ENCODE measurements at regions not wholly inside any gene's neighbourhood (a gene's known extent, or its start where the extent isn't known, plus 50 kb on each side); places are given as distances from the start of the nearest gene placed in this dataset.

DNA sequence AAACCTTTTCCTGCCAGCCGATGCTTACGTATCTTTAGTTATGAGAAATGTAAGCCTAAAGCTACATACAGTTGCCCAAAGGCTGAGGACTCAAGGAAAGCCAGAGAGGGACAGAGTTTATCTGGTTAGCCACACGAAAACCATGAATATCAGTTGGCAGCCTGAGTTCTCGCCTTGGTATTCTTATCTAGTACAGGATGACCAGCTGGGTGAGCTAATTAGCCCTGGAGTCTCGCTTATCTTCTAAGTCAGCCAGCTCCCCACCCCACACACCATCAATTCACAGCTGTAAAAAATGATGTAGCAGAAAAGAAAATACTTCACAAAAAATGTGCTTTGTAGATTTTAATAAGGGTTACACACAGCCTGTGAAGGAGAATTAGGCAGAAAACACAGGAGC is 617.5 kb upstream of the SOX11 start:
- Histone ChIP-seq H3K27me3 (ENCODE audit: insufficient read depth, low read depth) (no peaks in the 10 kb centered on the region), H4K20me1 (ENCODE audit: insufficient read depth) (no peaks in the 10 kb centered on the region), H3K27ac (no peak overlapping the region), H3K9me3 (ENCODE audit: insufficient read depth, low read depth) (peaks cover 5% of the 10 kb centered on the region; the same call in 1 of the 2 replicates), H3K9me2 (ENCODE audit: insufficient read depth) (0 out of 2 replicates have a peak, but pooled peaks cover 4% of the 10 kb centered on the region), H3K4me3 (no peak overlapping the region), H3K36me3 (ENCODE audit: low read depth) (no peaks in the 10 kb centered on the region), H3K4me2 (no peak overlapping the region), H2AFZ (no peak overlapping the region), H3K4me1 (replicated peaks; ENCODE audit: insufficient read depth) (no peaks in the 10 kb centered on the region), H3K79me2 (ENCODE audit: low read depth) (no peaks in the 10 kb centered on the region), H3F3A (ENCODE audit: insufficient read depth, low read depth) (no peaks in the 10 kb centered on the region)
- ChIA-PET CTCF (no interaction called here), POLR2A (ENCODE audit: unreplicated experiment) (no interaction called here)
- DNase-seq, result no peak
- no TSS peak for BruUV-seq (replicated peaks)
- intact Hi-C loops (cut with micrococcal nuclease; ENCODE audit: unreplicated experiment), result no loop called here
- no peak for TF ChIP-seq EZH2 (IDR thresholded peaks at IDR 0.05; ENCODE audit: low read depth)
- TF ChIP-seq, protein P1, sequence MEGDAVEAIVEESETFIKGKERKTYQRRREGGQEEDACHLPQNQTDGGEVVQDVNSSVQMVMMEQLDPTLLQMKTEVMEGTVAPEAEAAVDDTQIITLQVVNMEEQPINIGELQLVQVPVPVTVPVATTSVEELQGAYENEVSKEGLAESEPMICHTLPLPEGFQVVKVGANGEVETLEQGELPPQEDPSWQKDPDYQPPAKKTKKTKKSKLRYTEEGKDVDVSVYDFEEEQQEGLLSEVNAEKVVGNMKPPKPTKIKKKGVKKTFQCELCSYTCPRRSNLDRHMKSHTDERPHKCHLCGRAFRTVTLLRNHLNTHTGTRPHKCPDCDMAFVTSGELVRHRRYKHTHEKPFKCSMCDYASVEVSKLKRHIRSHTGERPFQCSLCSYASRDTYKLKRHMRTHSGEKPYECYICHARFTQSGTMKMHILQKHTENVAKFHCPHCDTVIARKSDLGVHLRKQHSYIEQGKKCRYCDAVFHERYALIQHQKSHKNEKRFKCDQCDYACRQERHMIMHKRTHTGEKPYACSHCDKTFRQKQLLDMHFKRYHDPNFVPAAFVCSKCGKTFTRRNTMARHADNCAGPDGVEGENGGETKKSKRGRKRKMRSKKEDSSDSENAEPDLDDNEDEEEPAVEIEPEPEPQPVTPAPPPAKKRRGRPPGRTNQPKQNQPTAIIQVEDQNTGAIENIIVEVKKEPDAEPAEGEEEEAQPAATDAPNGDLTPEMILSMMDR (conservative IDR thresholded peaks at IDR 0.05), result no peak

DNA sequence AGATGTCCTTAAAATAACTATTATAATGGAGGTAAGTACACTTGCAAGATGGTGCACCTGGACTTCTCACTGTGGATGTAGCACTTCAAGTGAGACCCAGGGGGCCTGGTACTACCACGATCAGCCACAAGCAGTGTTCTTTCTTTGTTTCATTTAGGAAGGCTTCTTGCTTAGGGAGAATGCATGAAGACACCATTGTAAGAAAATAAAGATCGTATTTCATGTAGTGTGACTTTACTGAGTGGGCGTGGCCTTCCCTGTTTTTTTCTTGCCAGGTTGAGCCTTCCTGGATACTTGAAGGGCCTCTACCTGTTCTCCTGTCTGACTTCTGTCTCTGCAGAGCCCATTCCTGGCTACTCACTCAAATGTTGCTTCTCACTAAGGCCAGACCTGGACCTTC is 615.6 kb upstream of the SOX11 start:
- H3K27ac ChIP-seq, result no peak overlapping the region
- no peaks in the 10 kb centered on the region for H4K20me1 ChIP-seq (ENCODE audit: insufficient read depth)
- BruUV-seq (replicated peaks), result no TSS peak
- H3K36me3 ChIP-seq (ENCODE audit: low read depth), result no peaks in the 10 kb centered on the region
- H2AFZ ChIP-seq, result no peak overlapping the region
- peaks cover 5% of the 10 kb centered on the region; the same call in 1 of the 2 replicates for H3K9me3 ChIP-seq (ENCODE audit: insufficient read depth, low read depth)
- CTCF ChIA-PET, result no interaction called here
- H3K4me2 ChIP-seq, result no peak overlapping the region
- TF ChIP-seq, protein P1 (conservative IDR thresholded peaks at IDR 0.05), result no peak
- TF ChIP-seq EZH2 (IDR thresholded peaks at IDR 0.05; ENCODE audit: low read depth), result no peak
- no peak for DNase-seq
- no peaks in the 10 kb centered on the region for H3K9me2 ChIP-seq (ENCODE audit: insufficient read depth)
- intact Hi-C loops (cut with micrococcal nuclease; ENCODE audit: unreplicated experiment), result no loop called here
- H3K27me3 ChIP-seq (ENCODE audit: insufficient read depth, low read depth), result no peaks in the 10 kb centered on the region
- H3K4me1 ChIP-seq (replicated peaks; ENCODE audit: insufficient read depth), result no peaks in the 10 kb centered on the region
- no peaks in the 10 kb centered on the region for H3K79me2 ChIP-seq (ENCODE audit: low read depth)
- no peaks in the 10 kb centered on the region for H3F3A ChIP-seq (ENCODE audit: insufficient read depth, low read depth)
- no peak overlapping the region for H3K4me3 ChIP-seq
- POLR2A ChIA-PET (ENCODE audit: unreplicated experiment), result no interaction called here

DNA sequence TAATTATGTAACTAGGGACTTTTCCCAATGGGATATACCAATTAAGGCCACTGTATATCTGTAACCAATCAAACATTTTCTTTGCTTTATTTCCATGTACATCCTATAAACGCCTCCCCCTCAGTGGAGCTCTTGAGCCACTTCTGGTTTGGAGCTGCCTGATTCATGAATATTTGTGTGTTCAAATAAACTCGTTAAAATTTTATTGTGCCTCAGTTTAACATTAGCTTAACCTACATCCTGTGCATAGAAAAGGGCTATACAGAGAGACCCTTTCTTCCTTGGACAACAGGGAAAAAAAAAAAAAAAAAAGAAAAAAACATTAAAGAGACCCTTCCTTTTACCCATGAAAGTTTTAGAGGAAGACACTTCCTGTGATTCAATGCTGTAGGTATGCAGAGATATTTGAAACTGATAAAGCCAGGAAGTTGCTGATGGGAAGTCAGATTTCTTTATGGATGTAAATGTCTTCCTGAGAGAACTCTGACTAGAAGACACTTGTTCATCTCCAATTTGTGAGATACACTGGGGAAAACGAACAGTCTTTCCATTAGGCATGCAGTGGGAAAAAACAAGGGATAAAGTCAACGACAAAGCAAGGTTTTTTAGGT is 614.6 kb upstream of the SOX11 start:
- intact Hi-C loops (cut with micrococcal nuclease; ENCODE audit: unreplicated experiment), result no loop called here

More for the DNA sequence above, 614.6 kb upstream of the SOX11 start:
- no peaks in the 10 kb centered on the region for H3K79me2 ChIP-seq (ENCODE audit: low read depth)
- TF ChIP-seq, protein P1 (conservative IDR thresholded peaks at IDR 0.05), result no peak
- no peak for TF ChIP-seq EZH2 (IDR thresholded peaks at IDR 0.05; ENCODE audit: low read depth)
- H3K9me2 ChIP-seq (ENCODE audit: insufficient read depth), result no peaks in the 10 kb centered on the region
- no peaks in the 10 kb centered on the region for H3K4me1 ChIP-seq (replicated peaks; ENCODE audit: insufficient read depth)
- no peaks in the 10 kb centered on the region for H3K36me3 ChIP-seq (ENCODE audit: low read depth)
- no TSS peak for BruUV-seq (replicated peaks)
- POLR2A ChIA-PET (ENCODE audit: unreplicated experiment), result no interaction called here
- no peaks in the 10 kb centered on the region for H3F3A ChIP-seq (ENCODE audit: insufficient read depth, low read depth)
- DNase-seq, result no peak
- no peak overlapping the region for H3K27ac ChIP-seq
- H3K9me3 ChIP-seq (ENCODE audit: insufficient read depth, low read depth), result peaks cover 5% of the 10 kb centered on the region; the same call in 1 of the 2 replicates
- no peaks in the 10 kb centered on the region for H3K27me3 ChIP-seq (ENCODE audit: insufficient read depth, low read depth)
- H3K4me3 ChIP-seq, result no peak overlapping the region
- no peaks in the 10 kb centered on the region for H4K20me1 ChIP-seq (ENCODE audit: insufficient read depth)
- H2AFZ ChIP-seq, result no peak overlapping the region
- H3K4me2 ChIP-seq, result no peak overlapping the region
- CTCF ChIA-PET, result no interaction called here
